HEK293T (cell line): ENCODE measurements at regions not wholly inside any gene's neighbourhood (a gene's known extent, or its start where the extent isn't known, plus 50 kb on each side); places are given as distances from the start of the nearest gene placed in this dataset.

Experiments used
- BHLHE40 ChIP-seq: fragments of 450-650 bp; IDR thresholded peaks from 2 replicates; pipeline ENCODE4 v1.6.1; 2016; ENCODE audit warnings: mild to moderate bottlenecking, moderate library complexity, borderline replicate concordance
- ELF4 ChIP-seq: fragments of 450-650 bp; IDR thresholded peaks from 2 replicates; pipeline ENCODE4 v1.6.1; 2017; ENCODE audit warnings: antibody characterized with exemption
- FOXA1 ChIP-seq: fragments of 450-650 bp; IDR thresholded peaks from 2 replicates; pipeline ENCODE4 v1.6.1; 2016; ENCODE audit warnings: mild to moderate bottlenecking
- FOXM1 ChIP-seq: fragments of 450-650 bp; IDR thresholded peaks from 2 replicates; pipeline ENCODE4 v1.6.1; 2017; ENCODE audit warnings: mild to moderate bottlenecking, borderline replicate concordance
- NFRKB ChIP-seq: fragments of 450-650 bp; IDR thresholded peaks from 2 replicates; pipeline ENCODE4 v1.6.1; 2016; ENCODE audit warnings: mild to moderate bottlenecking, moderate library complexity
- TARDBP ChIP-seq: fragments of 450-650 bp; IDR thresholded peaks from 2 replicates; pipeline ENCODE4 v1.6.1; 2016
- TF ChIP-seq, protein P1 (sequence below): fragments of 450-650 bp; IDR thresholded peaks from 2 replicates; pipeline ENCODE4 v1.6.1; 2016

DNA sequence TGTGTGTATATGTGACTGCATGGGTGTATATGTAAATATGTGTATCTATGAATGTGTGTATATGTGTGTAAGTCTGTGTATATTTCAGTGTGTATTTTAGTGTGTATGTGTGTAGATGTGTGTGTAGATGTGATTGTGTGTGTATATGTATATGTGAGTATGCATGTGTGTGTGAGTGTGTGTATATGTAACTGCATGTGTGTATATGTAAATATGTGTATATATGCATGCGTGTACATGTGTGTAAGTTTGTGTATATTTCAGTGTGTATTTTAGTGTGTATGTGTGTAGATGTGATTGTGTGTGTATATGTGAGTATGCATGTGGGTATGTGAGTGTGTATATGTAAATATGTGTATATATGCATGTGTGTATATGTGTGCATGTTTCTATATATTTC, 169.9 kb downstream of the MN1 start:
- TF ChIP-seq BHLHE40 (no peak), NFRKB (no peak), FOXA1 (no peak), ELF4 (no peak), FOXM1 (no peak), TARDBP (no peak)
- TF ChIP-seq, protein P1, sequence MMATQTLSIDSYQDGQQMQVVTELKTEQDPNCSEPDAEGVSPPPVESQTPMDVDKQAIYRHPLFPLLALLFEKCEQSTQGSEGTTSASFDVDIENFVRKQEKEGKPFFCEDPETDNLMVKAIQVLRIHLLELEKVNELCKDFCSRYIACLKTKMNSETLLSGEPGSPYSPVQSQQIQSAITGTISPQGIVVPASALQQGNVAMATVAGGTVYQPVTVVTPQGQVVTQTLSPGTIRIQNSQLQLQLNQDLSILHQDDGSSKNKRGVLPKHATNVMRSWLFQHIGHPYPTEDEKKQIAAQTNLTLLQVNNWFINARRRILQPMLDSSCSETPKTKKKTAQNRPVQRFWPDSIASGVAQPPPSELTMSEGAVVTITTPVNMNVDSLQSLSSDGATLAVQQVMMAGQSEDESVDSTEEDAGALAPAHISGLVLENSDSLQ: no peak
